H7 (cell line): ENCODE measurements at regions not wholly inside any gene's neighbourhood (a gene's known extent, or its start where the extent isn't known, plus 50 kb on each side); places are given as distances from the start of the nearest gene placed in this dataset.

Source experiments
- DNase-seq: peaks from one replicate; pipeline ENCODE4 v3.0.0; 2012
- H3K27me3 ChIP-seq: 2 replicates; pipeline ENCODE4 v1.6.0; 2011; ENCODE audit warnings: mild to moderate bottlenecking, low read length; ENCODE audit not compliant: control insufficient read depth, insufficient read depth
- H3K36me3 ChIP-seq: replicated peaks from 2 replicates; pipeline ENCODE4 v1.5.1; 2011; ENCODE audit warnings: low read length; ENCODE audit not compliant: control insufficient read depth, insufficient read depth
- H3K4me3 ChIP-seq: 2 replicates; pipeline ENCODE4 v1.5.1; 2011; ENCODE audit warnings: low read depth, mild to moderate bottlenecking, control low read depth, low read length, moderate library complexity; ENCODE audit not compliant: insufficient read depth

DNA sequence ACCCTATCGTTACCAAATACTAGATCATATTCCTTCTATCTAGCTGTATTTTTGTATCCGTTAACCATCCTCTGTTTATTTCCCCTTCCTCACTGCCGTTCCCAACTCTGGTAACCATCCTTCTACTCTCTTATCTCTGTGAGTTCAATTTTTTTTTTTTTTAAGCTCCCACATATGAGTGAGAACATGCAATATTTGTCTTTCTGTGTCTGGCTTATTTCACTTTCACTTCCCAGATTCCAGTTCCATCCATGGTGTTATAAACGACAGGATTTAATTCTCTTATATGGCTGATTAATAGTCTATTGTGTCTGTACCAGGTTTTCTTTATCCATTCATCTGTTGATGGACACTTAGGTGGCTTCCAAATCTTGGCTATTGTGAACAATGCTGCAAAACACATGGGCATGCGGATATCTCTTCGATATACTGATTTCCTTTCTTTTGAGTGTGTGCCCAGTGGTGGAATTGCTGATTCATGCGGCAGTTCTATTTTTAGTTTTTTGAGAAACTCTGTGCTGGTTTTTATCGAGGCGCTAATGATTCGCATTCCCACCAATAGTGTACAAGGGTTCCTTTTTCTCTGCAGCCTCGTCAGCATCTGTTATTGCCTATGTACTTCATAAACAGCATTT lies 599.6 kb downstream of the TMEM114 start:
- no peaks in the 10 kb centered on the region for H3K27me3 ChIP-seq
- no peak for DNase-seq
- no peaks in the 10 kb centered on the region for H3K36me3 ChIP-seq
- no peak overlapping the region for H3K4me3 ChIP-seq

DNA sequence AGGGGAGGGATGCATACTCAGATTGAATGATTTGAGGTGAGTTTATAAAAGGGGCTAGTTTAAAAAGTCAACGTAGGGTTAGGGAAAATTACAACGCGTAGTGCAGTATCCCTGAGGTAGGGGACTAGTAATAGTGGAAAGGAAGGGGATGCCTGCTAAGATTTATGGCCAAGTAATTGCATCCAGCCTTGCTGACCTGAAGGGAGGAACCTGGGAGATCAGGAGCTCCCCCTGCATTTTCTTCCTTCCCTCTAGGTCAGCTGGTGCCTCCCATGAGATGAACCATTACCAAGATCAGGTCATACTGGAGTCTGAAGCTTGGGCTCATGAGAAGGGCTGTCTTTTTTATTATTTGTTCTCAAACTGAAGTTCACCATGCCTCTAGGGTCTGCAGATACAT lies 606.6 kb downstream of the TMEM114 start:
- no peak overlapping the region for H3K4me3 ChIP-seq
- no peak for DNase-seq
- no peaks in the 10 kb centered on the region for H3K36me3 ChIP-seq
- no peaks in the 10 kb centered on the region for H3K27me3 ChIP-seq

DNA sequence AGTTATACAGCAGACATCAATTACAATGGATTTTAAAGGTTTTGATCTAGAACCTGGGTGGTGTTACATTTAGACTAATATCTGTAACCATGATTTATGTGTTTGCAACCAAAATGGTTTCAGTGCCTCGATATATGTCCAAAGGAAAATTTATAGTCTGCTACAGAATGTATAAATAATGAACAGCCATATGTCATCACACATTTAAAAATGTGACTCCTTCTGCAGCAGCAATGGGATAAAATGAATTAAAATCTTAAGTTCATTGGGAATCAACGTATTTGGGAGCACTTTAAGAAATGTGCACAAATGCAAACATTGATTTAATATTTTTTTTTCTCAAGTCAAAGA lies 610.2 kb downstream of the TMEM114 start:
- no peaks in the 10 kb centered on the region for H3K36me3 ChIP-seq
- no peak overlapping the region for H3K4me3 ChIP-seq
- DNase-seq: no peak
- H3K27me3 ChIP-seq: no peaks in the 10 kb centered on the region

DNA sequence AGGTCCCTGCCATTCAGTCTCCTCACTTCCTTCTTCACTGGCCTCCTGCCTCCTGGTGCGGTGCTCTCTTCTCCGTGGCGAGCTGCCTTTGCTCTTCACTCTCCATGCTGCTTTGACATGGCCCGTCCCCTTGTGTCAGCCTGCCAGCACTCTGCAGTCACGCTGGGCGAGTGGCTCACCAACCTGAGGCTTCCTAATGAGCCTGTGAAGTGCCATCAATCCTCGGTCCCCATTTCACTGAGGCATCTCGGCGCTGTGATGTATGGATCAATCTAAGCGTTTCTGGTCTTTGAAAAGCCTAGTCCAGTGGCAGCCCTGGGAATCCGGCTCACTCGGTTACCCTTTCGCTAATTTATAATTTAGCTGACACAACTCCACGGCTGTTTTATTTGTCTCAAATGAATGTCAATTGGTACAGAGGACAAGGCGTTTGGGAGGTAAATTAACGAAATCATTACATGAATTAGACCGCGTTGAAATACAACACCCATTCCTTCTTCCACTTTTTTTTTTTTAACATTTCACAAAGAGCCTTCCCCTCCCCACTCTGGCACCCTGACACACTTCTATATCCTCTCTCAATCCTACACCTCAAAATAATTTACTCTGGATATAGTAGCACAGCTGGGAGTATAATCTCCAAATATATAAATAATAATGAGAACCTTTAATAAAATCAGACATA lies 610.7 kb downstream of the TMEM114 start:
- Histone ChIP-seq H3K36me3 (no peaks in the 10 kb centered on the region), H3K4me3 (no peak overlapping the region), H3K27me3 (no peaks in the 10 kb centered on the region)
- DNase-seq: no peak

DNA sequence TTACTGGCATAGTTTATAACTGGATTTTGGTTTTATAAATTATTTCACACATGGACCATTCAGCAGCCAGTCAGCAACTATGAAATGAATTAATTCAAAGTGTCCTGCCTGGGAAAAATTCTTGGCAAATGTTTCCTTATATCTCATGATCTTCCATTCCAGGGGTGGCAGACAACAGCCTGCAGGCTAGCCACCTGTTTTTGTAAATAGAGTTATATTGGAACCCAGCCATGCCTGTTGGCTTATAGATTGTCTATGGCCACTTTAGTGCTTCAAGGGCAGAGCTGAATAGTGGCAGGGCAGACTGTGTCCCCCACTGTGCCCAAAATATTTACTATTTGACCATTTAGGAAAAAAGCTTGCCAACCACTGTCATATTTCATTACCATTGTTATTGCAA lies 613.7 kb downstream of the TMEM114 start:
- DNase-seq: no peak
- H3K27me3 ChIP-seq: no peaks in the 10 kb centered on the region
- no peaks in the 10 kb centered on the region for H3K36me3 ChIP-seq
- H3K4me3 ChIP-seq: no peak overlapping the region

DNA sequence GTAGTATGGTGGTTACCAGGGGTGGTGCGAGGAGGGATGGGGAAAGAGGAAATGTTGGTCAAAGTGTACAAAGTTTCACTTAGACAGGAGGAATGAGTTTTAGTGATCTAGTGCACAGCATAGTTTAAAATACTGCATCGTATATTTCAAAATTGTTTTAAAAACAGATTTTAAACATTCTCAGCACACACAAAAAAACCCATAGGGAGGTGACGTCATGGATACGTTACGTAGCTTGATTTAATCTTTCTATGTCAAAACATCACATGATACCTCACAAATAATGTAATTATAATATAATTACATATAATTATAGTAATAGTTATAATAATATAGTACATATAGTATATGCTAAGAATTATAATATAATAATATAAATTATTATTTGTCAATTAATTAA lies 614.2 kb downstream of the TMEM114 start:
- Histone ChIP-seq H3K4me3 (no peak overlapping the region), H3K27me3 (no peaks in the 10 kb centered on the region), H3K36me3 (no peaks in the 10 kb centered on the region)
- no peak for DNase-seq

DNA sequence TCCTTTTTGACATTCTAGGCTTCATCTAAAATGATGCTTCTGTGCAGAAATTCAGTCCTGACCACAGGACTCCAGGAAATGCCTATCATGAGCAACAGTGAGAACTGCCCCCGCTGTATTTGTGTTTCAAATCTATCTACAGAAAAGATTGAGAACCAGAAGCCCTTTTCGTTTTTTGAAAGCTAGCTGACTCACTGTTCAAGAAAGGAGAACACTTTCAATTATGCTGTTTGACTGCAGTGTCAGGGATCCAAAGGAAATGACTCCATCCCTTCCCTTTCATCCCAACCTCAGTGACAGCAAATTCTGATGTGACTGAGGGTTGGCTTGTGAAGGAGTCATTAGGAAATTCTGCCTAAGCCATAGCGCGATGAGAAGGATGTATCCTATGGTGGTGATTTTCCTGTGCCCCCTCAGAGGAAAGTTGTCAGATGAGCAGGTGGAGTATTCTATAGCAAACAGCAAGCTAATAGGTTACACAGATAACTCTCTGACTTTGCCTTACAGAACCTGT lies 622.3 kb downstream of the TMEM114 start:
- no peaks in the 10 kb centered on the region for H3K27me3 ChIP-seq
- no peak overlapping the region for H3K4me3 ChIP-seq
- DNase-seq: no peak
- H3K36me3 ChIP-seq: no peaks in the 10 kb centered on the region

DNA sequence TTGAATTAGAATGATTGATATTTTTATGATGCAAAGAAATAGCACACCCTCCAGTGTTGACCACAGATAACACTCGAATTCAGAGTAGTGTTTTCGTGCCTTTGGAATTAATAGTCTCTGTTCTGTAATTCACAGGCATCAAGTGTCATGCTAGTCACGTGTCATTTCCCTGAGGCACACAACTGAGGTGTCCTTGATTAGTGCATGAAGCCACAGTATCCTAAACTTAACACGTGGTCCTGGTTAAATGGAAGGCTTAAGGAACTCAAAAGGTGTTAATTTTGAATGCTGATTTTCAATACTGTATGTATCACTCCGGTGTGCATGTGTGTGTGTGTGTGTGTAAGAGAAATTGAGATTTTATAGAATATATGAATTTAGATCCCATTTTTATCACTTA lies 625.6 kb downstream of the TMEM114 start:
- Histone ChIP-seq H3K4me3 (no peak overlapping the region), H3K27me3 (no peaks in the 10 kb centered on the region), H3K36me3 (no peaks in the 10 kb centered on the region)
- DNase-seq: no peak

DNA sequence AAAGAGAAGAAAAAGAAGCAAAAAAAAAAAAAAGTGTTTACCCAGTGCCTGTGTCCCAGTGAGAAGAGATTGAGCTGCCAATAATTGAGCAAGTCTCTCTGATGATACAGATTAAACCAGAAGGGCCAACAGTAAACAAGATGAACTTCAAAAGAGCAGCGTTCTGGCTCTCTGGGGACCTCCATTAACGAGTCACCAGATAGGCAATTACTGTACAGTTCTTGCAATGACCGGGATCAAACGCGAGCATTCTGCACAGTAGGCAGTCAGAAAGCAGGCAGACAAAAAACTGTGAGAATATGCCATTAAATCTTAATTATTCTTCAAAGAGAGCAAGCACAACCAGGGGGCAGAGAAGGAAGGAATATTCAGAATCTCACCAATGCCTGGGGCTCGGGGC lies 626.1 kb downstream of the TMEM114 start:
- Histone ChIP-seq H3K4me3 (no peak overlapping the region), H3K36me3 (no peaks in the 10 kb centered on the region), H3K27me3 (no peaks in the 10 kb centered on the region; the same call in 1 of the 2 replicates)
- no peak for DNase-seq

DNA sequence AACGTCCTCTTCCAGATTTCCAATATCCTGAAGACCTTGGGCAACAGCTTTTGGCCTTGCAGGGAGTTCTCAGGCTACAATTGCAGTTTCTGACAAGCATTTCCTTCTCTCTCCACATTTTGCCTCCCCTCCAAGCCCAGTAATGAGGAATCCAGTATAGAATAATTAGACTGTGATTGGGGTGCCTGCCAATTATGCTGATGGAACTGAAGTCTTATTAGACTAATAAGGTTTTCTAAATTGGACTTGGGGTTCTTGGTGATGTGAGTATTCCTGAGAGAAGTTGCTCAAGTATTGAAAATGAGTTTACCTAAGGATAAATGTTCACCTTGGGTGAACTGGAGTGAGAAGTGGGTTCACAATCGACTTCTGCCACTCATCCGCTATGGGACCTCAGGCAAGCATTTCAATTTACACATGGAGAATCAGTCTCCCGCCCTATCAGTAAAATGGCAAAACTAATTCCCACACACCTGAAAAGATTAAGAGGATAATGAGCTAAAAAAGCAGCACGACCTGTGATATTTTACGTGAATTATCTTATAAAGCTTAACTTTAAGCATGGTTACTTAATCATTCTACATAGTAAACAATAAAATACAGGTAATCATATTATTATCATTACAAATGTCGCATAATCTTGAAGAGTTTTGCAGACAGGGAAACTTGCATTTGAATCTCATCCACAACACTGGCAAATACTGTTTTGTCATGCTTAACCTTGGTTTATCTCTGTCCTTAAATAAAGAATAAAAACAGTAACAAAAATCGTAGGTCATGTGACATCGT lies 628.0 kb downstream of the TMEM114 start:
- no peak for DNase-seq
- H3K27me3 ChIP-seq: no peaks in the 10 kb centered on the region; the same call in 1 of the 2 replicates

DNA sequence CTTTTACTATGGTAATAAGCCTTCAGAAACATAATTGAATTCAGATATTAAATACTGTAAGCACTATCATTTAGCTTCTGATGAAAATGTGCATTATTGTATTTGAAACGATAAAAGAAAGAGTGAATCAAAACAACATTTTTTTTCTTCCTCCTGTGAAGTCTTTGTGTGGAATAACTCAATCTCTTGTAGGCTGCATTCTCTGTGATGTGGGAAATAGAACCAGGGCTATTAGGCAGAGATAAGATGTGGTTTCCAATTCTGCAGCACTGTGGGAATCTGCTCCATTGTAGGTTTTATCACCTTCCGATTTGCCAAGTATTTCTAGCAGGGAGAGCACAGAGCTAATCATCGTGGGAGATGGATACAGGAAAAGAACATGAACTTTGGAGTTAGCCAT lies 624.5 kb downstream of the RBFOX1 start:
- Histone ChIP-seq H3K4me3 (no peak overlapping the region), H3K36me3 (no peaks in the 10 kb centered on the region), H3K27me3 (no peaks in the 10 kb centered on the region; the same call in 1 of the 2 replicates)
- DNase-seq: no peak

More for the DNA sequence above, 628.0 kb downstream of the TMEM114 start:
- no peak overlapping the region for H3K4me3 ChIP-seq
- no peaks in the 10 kb centered on the region for H3K36me3 ChIP-seq

DNA sequence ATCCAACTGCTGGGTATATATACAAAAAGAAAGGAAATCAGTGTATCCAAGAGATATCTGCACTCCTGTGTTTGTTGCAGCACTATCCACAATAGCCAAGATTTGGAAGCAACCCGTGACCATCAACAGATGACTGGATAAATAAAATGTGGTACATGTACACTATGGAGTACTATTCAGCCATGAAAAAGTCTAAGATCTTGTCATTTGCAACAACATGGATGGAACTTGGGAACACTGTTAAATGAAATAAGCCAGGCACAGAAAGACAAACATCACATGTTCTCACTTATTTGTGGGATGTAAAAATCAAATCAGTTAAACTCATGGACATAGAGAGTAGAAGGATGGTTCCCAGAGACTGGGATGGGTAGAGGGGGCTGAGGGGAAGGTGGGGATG lies 620.7 kb downstream of the RBFOX1 start:
- no peak overlapping the region for H3K4me3 ChIP-seq
- no peak for DNase-seq
- no peaks in the 10 kb centered on the region for H3K27me3 ChIP-seq
- H3K36me3 ChIP-seq: no peaks in the 10 kb centered on the region

DNA sequence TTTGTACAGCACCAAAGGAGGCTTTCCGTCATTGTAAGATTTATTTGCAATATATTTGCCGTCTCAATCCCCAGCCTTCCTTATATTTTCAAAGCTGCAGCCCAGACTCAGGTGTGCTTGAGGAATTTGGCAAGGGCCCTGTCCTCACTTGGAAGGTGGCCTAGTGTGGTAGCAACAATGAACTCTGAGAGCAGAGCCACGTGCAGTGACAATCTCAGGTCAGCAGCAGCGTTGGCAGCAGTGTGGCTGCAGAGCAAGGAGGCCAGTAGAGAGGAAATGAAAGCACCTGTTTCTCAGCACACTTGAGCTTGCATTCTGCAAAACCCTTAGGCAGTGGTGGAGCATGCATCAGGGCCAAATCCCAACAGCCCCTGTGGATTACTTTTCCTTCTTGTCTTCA lies 613.5 kb downstream of the RBFOX1 start:
- no peak for DNase-seq

DNA sequence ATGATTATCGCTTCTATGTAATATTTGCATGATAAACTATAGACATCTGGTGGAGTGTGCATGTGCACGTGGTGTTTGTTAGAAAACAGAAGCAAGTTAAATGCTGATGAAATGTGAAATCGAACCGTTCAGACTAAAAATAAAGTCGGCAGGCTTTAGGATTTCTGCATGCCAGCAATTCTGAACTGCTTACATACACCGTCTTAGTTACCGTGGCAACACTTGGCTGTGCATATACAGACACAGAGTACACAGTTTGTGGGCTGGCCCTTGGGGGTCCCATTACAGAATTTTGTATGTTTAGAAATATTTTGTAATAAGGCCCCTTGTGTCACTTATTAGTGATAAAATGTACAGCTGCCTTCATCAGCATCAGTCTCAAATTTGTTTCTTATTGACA lies 605.5 kb downstream of the RBFOX1 start:
- Histone ChIP-seq H3K4me3 (no peak overlapping the region), H3K36me3 (no peaks in the 10 kb centered on the region), H3K27me3 (no peaks in the 10 kb centered on the region)
- DNase-seq: no peak

More for the DNA sequence above, 613.5 kb downstream of the RBFOX1 start:
- H3K27me3 ChIP-seq: no peaks in the 10 kb centered on the region
- no peaks in the 10 kb centered on the region for H3K36me3 ChIP-seq
- H3K4me3 ChIP-seq: no peak overlapping the region

DNA sequence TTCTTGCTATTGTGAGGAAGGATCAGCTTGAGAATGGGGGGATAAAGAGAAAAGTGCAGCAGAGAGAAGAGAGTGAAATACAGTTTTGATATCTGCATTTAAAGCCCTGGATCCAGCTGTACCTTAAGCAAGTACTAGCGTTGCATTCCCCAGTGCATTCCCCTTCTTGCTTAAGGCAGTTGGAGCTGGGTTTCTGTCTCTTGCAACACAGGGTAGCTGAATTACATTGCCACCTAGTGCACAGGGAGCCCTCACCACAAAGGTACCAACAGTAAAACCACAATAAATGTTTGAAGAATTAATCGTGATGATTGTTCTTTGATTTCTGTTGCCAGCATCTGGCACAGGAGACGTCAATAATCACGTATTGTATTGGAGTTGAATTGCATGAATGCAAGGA lies 588.7 kb downstream of the RBFOX1 start:
- no peaks in the 10 kb centered on the region for H3K36me3 ChIP-seq
- DNase-seq: peak; percentile 2
- no peak overlapping the region for H3K4me3 ChIP-seq
- no peaks in the 10 kb centered on the region for H3K27me3 ChIP-seq
